HPDE6-E6E7 (cell line): ENCODE measurements at regions not wholly inside any gene's neighbourhood (a gene's known extent, or its start where the extent isn't known, plus 50 kb on each side); places are given as distances from the start of the nearest gene placed in this dataset.
"Not testable (repeated sequence)": the region's sequence is repeated elsewhere in the genome, so short reads cannot be mapped to it uniquely, and the experiment has no call there.

Experiments used
- DNase-seq: peaks from one replicate; pipeline ENCODE4 v3.0.0; 2011; ENCODE audit warnings: missing footprints; ENCODE audit errors: extremely low spot score

- DNase-seq, result no peak
Observed at GRCh38 chr12:126953365-126953889, 1313.5 kb upstream of the TMEM132C start.

GRCh38 chr12:126960221-126960620 is 1306.7 kb upstream of the TMEM132C start:
- DNase-seq, result no peak

- no peak for DNase-seq
Observed at GRCh38 chr12:126960709-126961108, 1306.3 kb upstream of the TMEM132C start.

GRCh38 chr12:126963825-126964224 is 1303.1 kb upstream of the TMEM132C start:
- DNase-seq, result no peak

GRCh38 chr12:126966498-126966897 is 1300.5 kb upstream of the TMEM132C start:
- no peak for DNase-seq

GRCh38 chr12:126967152-126967551 is 1299.8 kb upstream of the TMEM132C start:
- no peak for DNase-seq

GRCh38 chr12:126974779-126975178 is 1292.2 kb upstream of the TMEM132C start:
- DNase-seq, result no peak

- DNase-seq, result no peak
Observed at GRCh38 chr12:126976579-126976978, 1290.4 kb upstream of the TMEM132C start.

- DNase-seq, result not testable (repeated sequence)
Observed at GRCh38 chr12:126979564-126979963, 1287.4 kb upstream of the TMEM132C start.

- DNase-seq, result no peak
Observed at GRCh38 chr12:126982707-126983106, 1284.3 kb upstream of the TMEM132C start.

GRCh38 chr12:126983735-126984134 is 1283.2 kb upstream of the TMEM132C start:
- not testable (repeated sequence) for DNase-seq

GRCh38 chr12:126985663-126986062 is 1281.3 kb upstream of the TMEM132C start:
- not testable (repeated sequence) for DNase-seq

GRCh38 chr12:126989532-126989931 is 1277.4 kb upstream of the TMEM132C start:
- no peak for DNase-seq

- no peak for DNase-seq
Observed at GRCh38 chr12:126993898-126994297, 1273.1 kb upstream of the TMEM132C start.

GRCh38 chr12:126994599-126994998 is 1272.4 kb upstream of the TMEM132C start:
- DNase-seq, result no peak

GRCh38 chr12:126998031-126998430 is 1268.9 kb upstream of the TMEM132C start:
- no peak for DNase-seq

- DNase-seq, result no peak
Observed at GRCh38 chr12:126998747-126999285, 1268.2 kb upstream of the TMEM132C start.

GRCh38 chr12:126999352-126999751 is 1267.6 kb upstream of the TMEM132C start:
- no peak for DNase-seq

- no peak for DNase-seq
Observed at GRCh38 chr12:127005406-127005805, 1261.6 kb upstream of the TMEM132C start.

GRCh38 chr12:127006972-127007371 is 1260.0 kb upstream of the TMEM132C start:
- no peak for DNase-seq

GRCh38 chr12:127008755-127009403 is 1258.1 kb upstream of the TMEM132C start:
- no peak for DNase-seq

GRCh38 chr12:127012109-127012508 is 1254.9 kb upstream of the TMEM132C start:
- no peak for DNase-seq

GRCh38 chr12:127013197-127013596 is 1253.8 kb upstream of the TMEM132C start:
- no peak for DNase-seq

- no peak for DNase-seq
Observed at GRCh38 chr12:127014079-127014478, 1252.9 kb upstream of the TMEM132C start.
